Astrocyte of the cerebellum (primary cell): ENCODE measurements at regions not wholly inside any gene's neighbourhood (a gene's known extent, or its start where the extent isn't known, plus 50 kb on each side); places are given as distances from the start of the nearest gene placed in this dataset.
"Not testable (repeated sequence)": the region's sequence is repeated elsewhere in the genome, so short reads cannot be mapped to it uniquely, and the experiment has no call there.

Source experiments
- DNase-seq: peaks from one replicate; pipeline ENCODE4 v3.0.0-alpha.2; 2011; ENCODE audit warnings: low read depth
- H3K4me3 ChIP-seq: 2 replicates; pipeline ENCODE4 v1.5.1; 2011; ENCODE audit warnings: mild to moderate bottlenecking, low read depth, low read length, moderate library complexity
- CTCF ChIP-seq: IDR thresholded peaks from 2 replicates; pipeline ENCODE4 v1.5.1; 2012; ENCODE audit warnings: low read length, low read depth, moderate library complexity, mild to moderate bottlenecking; ENCODE audit errors: missing control alignments
- in situ Hi-C: cut with HindIII; loops from 2 replicates; pipeline ENCODE4 v1.10.0; 2017; ENCODE audit warnings: low sequenced_read_pairs

- in situ Hi-C loops, result no loop called here
These were observed 85.7 kb upstream of the SLC45A1 start for GRCh38 chr1:8232036-8232757.

GRCh38 chr1:8230292-8230621, 87.7 kb upstream of the SLC45A1 start:
- DNase-seq, result no peak
- H3K4me3 ChIP-seq, result no peak overlapping the region
- no peak for TF ChIP-seq CTCF
- in situ Hi-C loops, result no loop called here

More at GRCh38 chr1:8232036-8232757, 85.7 kb upstream of the SLC45A1 start:
- no peak overlapping the region for H3K4me3 ChIP-seq
- no peak for DNase-seq
- no peak for TF ChIP-seq CTCF

- no peak for TF ChIP-seq CTCF
These were observed 89.7 kb upstream of the SLC45A1 start for GRCh38 chr1:8228253-8228652.

GRCh38 chr1:8227674-8228073, 90.2 kb upstream of the SLC45A1 start:
- H3K4me3 ChIP-seq, in situ Hi-C loops, DNase-seq: not testable (repeated sequence)

More at GRCh38 chr1:8228253-8228652, 89.7 kb upstream of the SLC45A1 start:
- in situ Hi-C loops, result no loop called here
- no peak for DNase-seq
- H3K4me3 ChIP-seq, result no peak overlapping the region

- no peak for TF ChIP-seq CTCF
- in situ Hi-C loops, result no loop called here
- no peak for DNase-seq
- no peak overlapping the region for H3K4me3 ChIP-seq
These were observed 91.2 kb upstream of the SLC45A1 start for GRCh38 chr1:8226747-8227146.

- in situ Hi-C loops, H3K4me3 ChIP-seq, DNase-seq: not testable (repeated sequence)
These were observed 91.9 kb upstream of the SLC45A1 start for GRCh38 chr1:8226024-8226423.

GRCh38 chr1:8223526-8223925, 94.4 kb upstream of the SLC45A1 start:
- no peak for DNase-seq
- no peak overlapping the region for H3K4me3 ChIP-seq
- in situ Hi-C loops, result no loop called here
- no peak for TF ChIP-seq CTCF

- no peak for TF ChIP-seq CTCF
- H3K4me3 ChIP-seq, result no peak overlapping the region
- no peak for DNase-seq
- in situ Hi-C loops, result no loop called here
These were observed 95.1 kb upstream of the SLC45A1 start for GRCh38 chr1:8222789-8223188.
